Activated T-helper 2 cell treated with anti-CD3 and anti-CD28 coated beads, Interferon-gamma antibody, Interleukin-2, Interleukin-4, amounts not matched to agents 10 μg/mL and 5 μg/mL and 100 μg/mL, durations not matched to agents 14 hours and 24 hours and 36 hours (primary cell): ENCODE measurements at regions not wholly inside any gene's neighbourhood (a gene's known extent, or its start where the extent isn't known, plus 50 kb on each side); places are given as distances from the start of the nearest gene placed in this dataset.

Source experiments
- DNase-seq: peaks from one replicate; pipeline ENCODE4 v3.0.0; 2021; ENCODE audit warnings: low spot score
- H3K27ac Mint-ChIP-seq: one replicate; pipeline ENCODE4 v1.8.0; 2021; ENCODE audit warnings: mixed read lengths
- H3K27me3 Mint-ChIP-seq: one replicate; pipeline ENCODE4 v1.8.0; 2021; ENCODE audit warnings: low read depth, mixed read lengths
- H3K36me3 Mint-ChIP-seq: one replicate; pipeline ENCODE4 v1.8.0; 2021; ENCODE audit warnings: low read depth, mixed read lengths
- H3K4me1 Mint-ChIP-seq: one replicate; pipeline ENCODE4 v1.8.0; 2021; ENCODE audit warnings: low read depth, mixed read lengths
- H3K4me3 Mint-ChIP-seq: one replicate; pipeline ENCODE4 v1.8.0; 2021; ENCODE audit warnings: low read depth, mild to moderate bottlenecking, moderate library complexity, mixed read lengths
- H3K9me3 Mint-ChIP-seq: one replicate; pipeline ENCODE4 v1.8.0; 2021; ENCODE audit warnings: mixed read lengths
- intact Hi-C: fragments of 100-400 bp; cut with micrococcal nuclease; formaldehyde crosslinking; loops from one replicate; pipeline ENCODE4 v1.15.1; 2023

DNA sequence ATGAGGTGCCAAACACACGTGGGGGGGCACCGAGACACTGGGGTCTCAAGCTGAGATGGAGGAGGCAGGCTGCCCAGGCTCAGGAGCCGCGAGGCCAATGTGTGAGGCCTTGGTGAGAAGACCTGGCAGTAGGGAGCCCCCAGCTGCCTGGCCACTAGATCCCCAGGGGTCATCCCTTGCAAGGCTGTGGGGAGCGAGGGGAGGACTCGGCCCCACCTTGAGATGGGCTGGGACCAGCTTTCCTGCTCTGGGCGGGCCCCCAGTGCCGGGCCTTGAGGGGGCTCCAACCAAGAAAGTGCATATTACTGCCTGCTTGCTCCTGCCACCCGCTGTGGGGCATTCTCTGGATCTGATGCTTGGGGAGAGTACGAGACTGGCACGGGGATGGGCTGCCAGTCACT, 107.0 kb downstream of the CTTN start:
- DNase-seq = no peak
- Mint-ChIP-seq H3K27ac (no peak overlapping the region), H3K4me3 (no peak overlapping the region), H3K9me3 (no peaks in the 10 kb centered on the region), H3K4me1 (no peaks in the 10 kb centered on the region), H3K36me3 (no peaks in the 10 kb centered on the region), H3K27me3 (no peaks in the 10 kb centered on the region)
- intact Hi-C loops = no loop called here

DNA sequence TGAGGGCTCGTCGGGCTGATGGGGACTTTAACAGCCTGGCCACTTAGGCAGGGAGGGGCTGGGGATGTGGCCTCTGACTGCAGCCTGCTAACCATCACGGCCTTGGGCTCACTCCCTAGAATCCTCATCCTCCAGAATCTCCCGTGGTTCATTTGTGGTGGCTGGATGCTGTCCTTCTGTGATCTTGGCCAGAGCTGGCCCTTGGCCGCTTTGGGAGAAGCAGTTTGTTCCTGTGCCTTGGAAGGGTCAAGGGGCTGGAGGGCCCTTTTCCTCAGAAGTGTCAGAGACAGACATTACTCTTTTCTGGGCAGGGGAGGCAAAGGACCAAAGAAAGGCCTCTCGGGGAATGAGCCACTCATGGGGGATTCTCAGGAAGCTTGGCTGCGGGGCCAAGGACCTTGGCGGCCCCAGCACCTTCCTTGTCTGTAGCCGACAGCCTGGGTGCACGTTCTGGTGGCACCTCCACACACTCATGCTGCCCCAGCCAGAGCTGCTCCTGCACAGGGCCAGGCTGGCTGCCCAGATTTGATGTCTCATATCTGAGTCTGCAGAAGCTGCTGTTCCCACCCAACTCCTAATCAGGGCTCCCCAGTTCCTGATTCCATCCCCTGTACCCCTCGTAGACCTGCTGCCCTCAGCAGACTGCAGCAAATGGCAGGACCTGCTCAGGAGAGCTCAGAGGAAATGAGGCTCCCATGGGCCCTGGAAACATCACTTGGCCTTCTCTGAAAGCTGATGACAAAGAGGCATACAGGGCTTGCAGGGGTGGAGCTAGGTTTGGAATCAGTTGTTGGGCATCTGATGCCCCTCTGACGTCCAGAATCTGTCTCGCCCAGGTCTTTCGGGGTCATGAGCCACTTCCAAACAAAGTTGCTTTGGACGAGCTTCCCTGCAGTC, 107.7 kb downstream of the CTTN start:
- Mint-ChIP-seq H3K27ac (no peak overlapping the region), H3K4me3 (no peak overlapping the region), H3K9me3 (no peaks in the 10 kb centered on the region), H3K4me1 (no peaks in the 10 kb centered on the region), H3K27me3 (no peaks in the 10 kb centered on the region), H3K36me3 (no peaks in the 10 kb centered on the region)
- intact Hi-C loops = no loop called here
- DNase-seq = no peak

DNA sequence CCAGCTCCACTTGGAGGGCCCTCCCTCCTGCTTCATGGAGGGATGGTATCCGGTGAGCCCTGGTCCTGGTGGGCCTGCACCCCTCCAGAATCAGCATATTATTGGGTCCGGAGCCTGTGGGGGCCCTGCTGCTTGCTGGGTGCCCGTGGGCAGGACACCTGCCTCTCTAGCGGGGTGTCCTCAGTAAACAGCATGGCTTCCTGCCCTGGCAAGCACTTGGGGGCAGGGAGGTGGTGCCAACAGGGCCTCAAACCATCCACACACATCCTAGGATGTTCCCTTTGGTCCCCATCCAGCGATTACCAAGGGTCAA, 108.3 kb downstream of the CTTN start:
- peaks cover under 1% of the 10 kb centered on the region for H3K9me3 Mint-ChIP-seq
- no peaks in the 10 kb centered on the region for H3K4me1 Mint-ChIP-seq
- no peak overlapping the region for H3K27ac Mint-ChIP-seq
- no peak for DNase-seq
- H3K27me3 Mint-ChIP-seq = no peaks in the 10 kb centered on the region
- H3K36me3 Mint-ChIP-seq = no peaks in the 10 kb centered on the region
- H3K4me3 Mint-ChIP-seq = no peak overlapping the region
- intact Hi-C loops = no loop called here

DNA sequence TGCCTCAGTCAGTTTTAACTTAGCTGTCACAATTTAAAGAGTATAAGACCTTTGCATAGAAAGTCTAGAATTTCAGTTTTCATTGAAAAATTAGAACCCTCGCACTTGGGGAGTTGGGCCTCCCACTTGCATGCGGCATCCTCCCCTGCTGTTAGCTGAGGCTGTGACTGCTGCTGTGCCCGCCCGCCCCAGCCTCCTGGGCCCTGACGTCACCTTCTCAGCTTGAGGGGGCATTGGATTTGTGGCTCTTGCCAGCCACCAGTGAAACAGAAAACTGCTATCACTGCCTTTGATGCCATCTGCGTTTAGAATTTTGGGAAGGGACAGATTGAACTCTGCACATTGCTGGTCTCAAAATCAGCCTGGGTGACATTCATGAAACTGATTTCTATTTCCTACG, 108.7 kb downstream of the CTTN start:
- no peaks in the 10 kb centered on the region for H3K4me1 Mint-ChIP-seq
- intact Hi-C loops = no loop called here
- no peak overlapping the region for H3K4me3 Mint-ChIP-seq

DNA sequence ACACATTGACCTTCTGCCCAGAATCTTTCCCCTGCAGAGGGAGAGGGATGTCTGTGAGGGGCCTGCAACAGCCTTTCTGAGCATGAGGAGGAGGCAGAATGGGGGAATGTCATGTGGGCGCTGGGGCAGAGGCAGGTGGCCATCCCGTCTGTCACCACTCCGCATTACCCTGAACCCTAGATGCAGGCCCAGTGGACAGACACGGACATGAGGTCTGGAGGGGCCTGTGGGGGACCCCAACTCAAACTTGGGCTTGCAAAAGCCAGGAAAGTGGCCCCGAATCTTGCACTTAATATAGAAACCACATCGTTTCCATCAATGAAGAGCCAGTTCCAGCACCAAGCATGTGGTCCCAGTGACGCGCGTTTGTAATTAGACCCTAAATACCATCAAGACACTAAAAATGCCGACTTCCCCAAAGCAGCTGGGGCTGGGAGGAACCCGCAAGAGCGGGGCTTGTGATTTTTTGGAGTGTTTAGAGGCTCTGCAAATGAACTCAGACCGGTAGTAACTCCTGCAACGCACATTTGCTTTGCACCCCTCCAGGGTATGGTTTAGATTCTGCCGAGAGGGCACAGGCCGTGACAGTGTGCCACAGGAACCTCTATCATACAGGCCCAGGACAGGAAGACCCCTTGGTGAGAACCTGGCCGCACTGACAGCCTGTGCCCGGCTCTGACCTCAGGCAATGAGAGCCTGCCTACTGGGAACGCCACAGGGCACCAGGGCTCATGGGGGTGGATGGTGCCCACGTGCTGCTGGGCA, 109.3 kb downstream of the CTTN start:
- Mint-ChIP-seq H3K4me1 (no peaks in the 10 kb centered on the region), H3K36me3 (no peaks in the 10 kb centered on the region), H3K9me3 (peaks cover 10% of the 10 kb centered on the region), H3K27ac (no peak overlapping the region), H3K27me3 (no peaks in the 10 kb centered on the region), H3K4me3 (no peak overlapping the region)
- intact Hi-C loops = no loop called here
- no peak for DNase-seq

More for the DNA sequence above, 108.7 kb downstream of the CTTN start:
- Mint-ChIP-seq H3K9me3 (peaks cover 4% of the 10 kb centered on the region), H3K27me3 (no peaks in the 10 kb centered on the region), H3K27ac (no peak overlapping the region), H3K36me3 (no peaks in the 10 kb centered on the region)
- DNase-seq = no peak

DNA sequence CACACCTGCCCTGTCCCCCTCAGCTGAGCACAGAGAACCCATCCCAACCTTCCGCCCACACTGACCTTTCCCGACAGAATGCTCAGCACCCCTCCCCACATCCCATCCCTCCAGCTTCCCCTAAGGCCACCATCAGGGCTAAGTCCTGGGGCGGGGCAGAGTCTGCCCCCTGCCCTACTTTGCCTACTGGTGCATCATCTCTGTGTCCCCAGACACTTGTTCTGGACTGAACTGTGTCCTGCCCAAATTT, 109.8 kb downstream of the CTTN start:
- H3K36me3 Mint-ChIP-seq = no peaks in the 10 kb centered on the region
- H3K4me3 Mint-ChIP-seq = no peak overlapping the region
- peaks cover 16% of the 10 kb centered on the region for H3K9me3 Mint-ChIP-seq
- DNase-seq = no peak
- intact Hi-C loops = no loop called here
- no peaks in the 10 kb centered on the region for H3K4me1 Mint-ChIP-seq
- H3K27me3 Mint-ChIP-seq = no peaks in the 10 kb centered on the region
- H3K27ac Mint-ChIP-seq = no peak overlapping the region

DNA sequence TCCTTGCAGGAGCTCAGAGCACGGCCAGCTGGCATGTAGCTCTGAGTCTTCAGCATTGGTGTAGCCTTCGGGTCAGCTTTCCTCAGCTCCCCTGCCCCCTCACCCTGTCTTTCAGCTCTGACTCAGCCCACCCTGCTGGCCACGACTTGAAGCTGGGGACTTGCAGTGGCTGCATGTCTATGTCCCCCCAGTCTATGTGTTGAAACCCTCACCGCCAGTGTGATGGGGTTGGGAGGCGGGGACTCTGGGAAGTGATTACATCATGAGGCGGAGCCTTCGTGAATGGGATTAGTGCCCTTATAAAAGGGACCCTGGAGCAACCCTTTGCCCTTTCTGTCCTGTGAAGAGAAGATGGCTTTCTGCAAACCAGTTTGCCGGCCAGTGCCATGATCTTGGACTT, 111.1 kb downstream of the CTTN start:
- intact Hi-C loops = no loop called here
- Mint-ChIP-seq H3K9me3 (peaks cover 22% of the 10 kb centered on the region), H3K4me3 (no peak overlapping the region), H3K27ac (no peak overlapping the region), H3K36me3 (no peaks in the 10 kb centered on the region), H3K27me3 (no peaks in the 10 kb centered on the region), H3K4me1 (no peaks in the 10 kb centered on the region)
- DNase-seq = no peak

DNA sequence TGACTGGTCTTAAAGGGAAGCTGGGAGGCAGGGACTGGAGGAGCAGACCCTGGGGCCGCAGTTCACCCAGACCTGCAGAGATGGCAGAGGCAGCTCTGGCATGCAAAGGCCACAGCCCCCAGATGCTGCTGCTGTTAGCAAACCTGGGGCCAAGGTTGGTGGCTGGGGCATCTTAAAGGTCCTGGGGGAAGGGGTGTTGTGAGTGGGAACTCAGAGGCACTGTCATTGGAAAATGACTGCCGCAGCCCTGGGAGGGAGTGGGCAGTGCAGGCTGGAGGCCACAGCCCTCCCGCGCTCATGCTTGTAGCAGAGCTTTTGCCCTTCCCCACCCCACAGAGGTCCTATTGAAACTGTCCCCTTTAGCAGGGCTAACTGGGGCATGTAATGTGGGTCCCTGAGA, 111.8 kb downstream of the CTTN start:
- peaks cover 22% of the 10 kb centered on the region for H3K9me3 Mint-ChIP-seq
- no peaks in the 10 kb centered on the region for H3K36me3 Mint-ChIP-seq
- DNase-seq = no peak
- intact Hi-C loops = no loop called here
- H3K27ac Mint-ChIP-seq = no peak overlapping the region
- no peaks in the 10 kb centered on the region for H3K4me1 Mint-ChIP-seq
- H3K4me3 Mint-ChIP-seq = no peak overlapping the region
- no peaks in the 10 kb centered on the region for H3K27me3 Mint-ChIP-seq

DNA sequence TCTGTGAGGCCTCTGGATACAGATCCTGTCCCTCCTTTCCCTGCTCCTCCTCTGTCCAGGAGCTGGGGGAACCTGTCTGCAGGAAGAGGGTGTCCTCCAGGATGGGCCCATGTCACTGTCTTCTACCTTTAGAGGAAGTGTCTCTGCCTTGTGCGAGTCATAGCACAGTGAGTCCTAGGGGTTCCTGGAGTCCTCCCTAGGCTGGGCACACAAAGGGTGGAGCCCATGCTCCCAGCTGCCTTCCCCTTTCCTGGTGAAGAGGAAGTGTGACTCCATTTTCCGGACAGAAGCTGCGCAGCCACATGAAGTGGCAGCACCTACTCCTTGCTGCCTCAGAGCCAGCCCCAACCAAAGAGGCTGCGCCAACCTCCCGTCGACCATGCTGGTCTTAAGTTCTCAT, 112.2 kb downstream of the CTTN start:
- Mint-ChIP-seq H3K27ac (no peak overlapping the region), H3K4me1 (no peaks in the 10 kb centered on the region), H3K4me3 (no peak overlapping the region), H3K36me3 (no peaks in the 10 kb centered on the region), H3K9me3 (peaks cover 22% of the 10 kb centered on the region), H3K27me3 (no peaks in the 10 kb centered on the region)
- intact Hi-C loops = no loop called here
- no peak for DNase-seq

DNA sequence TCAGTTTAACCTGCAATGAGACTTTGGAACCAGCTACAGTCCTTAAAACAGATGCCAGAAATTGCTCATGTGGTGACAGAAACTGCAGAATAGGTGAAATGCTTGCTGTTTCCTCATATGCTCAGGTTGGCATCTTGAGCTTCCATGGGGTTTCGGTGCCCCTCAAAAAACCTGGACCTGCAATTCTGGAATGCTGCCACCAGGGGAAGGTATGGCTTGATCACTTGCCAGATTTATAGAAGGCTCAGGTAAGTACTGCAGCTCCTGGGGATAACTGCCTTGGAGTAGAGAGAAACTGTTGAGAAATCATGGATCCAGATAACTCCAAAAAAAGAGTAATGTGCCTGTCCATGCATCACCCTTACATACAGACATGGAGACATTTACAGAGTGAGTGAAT, 113.0 kb downstream of the CTTN start:
- Mint-ChIP-seq H3K4me3 (no peak overlapping the region), H3K27me3 (peaks cover 1% of the 10 kb centered on the region), H3K36me3 (no peaks in the 10 kb centered on the region), H3K9me3 (peaks cover 22% of the 10 kb centered on the region), H3K27ac (no peak overlapping the region), H3K4me1 (no peaks in the 10 kb centered on the region)
- intact Hi-C loops = no loop called here
- DNase-seq = no peak

DNA sequence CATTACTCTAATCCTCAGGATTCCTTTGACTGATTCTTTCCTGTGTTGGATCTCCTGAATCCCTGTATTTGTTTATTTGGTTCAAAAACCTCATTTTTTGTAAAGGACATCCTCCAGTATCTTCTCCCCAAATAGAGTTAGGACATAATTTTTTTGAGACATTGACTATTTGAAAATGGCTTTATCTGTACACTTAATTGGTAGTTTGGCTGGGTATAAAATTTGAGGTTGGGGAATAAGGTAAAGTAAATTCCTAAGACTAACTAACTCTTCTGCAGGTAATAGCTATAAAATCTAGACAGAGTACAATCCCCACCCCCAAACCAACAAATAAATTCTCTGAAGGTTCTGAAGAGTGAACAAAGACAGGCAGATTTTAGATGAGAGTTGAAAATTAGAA, 114.4 kb downstream of the CTTN start:
- H3K36me3 Mint-ChIP-seq = no peaks in the 10 kb centered on the region
- peaks cover 3% of the 10 kb centered on the region for H3K27me3 Mint-ChIP-seq
- H3K4me1 Mint-ChIP-seq = no peaks in the 10 kb centered on the region
- no peak overlapping the region for H3K4me3 Mint-ChIP-seq
- intact Hi-C loops = no loop called here
- DNase-seq = no peak
- peaks cover 22% of the 10 kb centered on the region for H3K9me3 Mint-ChIP-seq
- H3K27ac Mint-ChIP-seq = no peak overlapping the region

DNA sequence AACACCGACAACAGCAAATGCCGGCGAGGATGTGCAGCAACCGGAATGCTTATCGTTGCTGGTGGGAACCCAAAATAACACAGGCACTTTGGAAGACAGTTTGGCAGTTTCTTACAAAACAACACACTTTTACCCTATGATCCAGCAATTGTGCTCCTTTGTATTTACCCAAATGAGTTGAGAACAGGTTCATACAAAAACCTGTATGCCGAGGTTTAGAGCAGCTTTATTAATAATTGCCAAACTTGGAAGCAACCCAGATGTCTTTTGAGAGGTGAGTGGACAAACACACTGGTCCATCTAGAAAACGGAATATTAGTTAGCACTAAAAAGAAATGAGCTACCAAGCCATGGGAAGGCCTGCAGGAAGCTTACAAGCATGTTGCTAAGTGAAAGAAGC, 118.9 kb downstream of the CTTN start:
- H3K27ac Mint-ChIP-seq = no peak overlapping the region
- no peak for DNase-seq
- H3K4me3 Mint-ChIP-seq = no peak overlapping the region
- H3K9me3 Mint-ChIP-seq = peaks cover 16% of the 10 kb centered on the region
- intact Hi-C loops = no loop called here
- no peaks in the 10 kb centered on the region for H3K36me3 Mint-ChIP-seq
- peaks cover 12% of the 10 kb centered on the region for H3K27me3 Mint-ChIP-seq
- no peaks in the 10 kb centered on the region for H3K4me1 Mint-ChIP-seq

DNA sequence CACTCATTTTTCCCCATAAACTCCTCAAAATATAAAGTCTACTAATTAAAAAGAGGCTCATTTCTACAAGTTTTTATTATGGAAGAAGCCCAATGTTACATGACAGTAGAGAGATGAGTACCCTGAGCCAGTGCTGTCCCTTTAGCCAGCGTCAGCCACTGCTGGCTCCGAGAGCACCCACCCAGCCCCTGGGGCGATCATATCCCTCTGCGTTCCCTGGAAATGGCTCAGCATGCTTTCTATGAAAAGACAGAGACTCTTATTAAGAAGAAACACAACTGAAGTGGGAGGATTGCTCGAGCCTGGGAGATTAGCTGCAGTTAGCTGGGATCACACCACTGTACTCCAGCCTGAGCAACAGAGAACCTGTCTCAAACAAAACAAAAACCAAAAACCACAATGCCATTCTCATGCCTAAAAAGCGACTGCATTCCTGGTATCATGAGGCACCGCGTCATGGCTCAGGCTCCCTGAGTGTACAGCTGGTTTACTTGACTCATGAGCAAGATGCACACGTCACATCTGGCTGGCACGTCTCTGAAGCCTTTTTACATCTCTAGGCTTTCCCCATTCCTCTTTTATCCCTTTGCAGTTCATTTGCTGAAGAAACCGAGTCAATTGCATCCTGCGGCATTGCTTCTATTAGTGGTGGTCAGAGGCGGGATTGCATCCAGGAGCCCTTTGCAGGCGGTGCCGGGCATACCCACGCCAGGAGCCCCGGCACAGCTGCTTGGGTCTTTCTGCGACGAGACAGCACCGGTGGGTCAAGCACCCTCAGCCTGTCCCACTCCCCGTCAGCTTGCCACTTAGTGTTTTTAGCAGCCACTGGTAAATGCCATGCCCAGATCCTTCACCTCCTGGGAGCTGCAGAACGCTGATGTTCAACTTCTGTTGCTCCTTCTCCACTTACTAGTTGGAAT, 119.9 kb downstream of the CTTN start:
- H3K9me3 Mint-ChIP-seq = peaks cover 5% of the 10 kb centered on the region
- H3K27ac Mint-ChIP-seq = no peak overlapping the region
- H3K4me3 Mint-ChIP-seq = no peak overlapping the region
- no peak for DNase-seq
- H3K4me1 Mint-ChIP-seq = no peaks in the 10 kb centered on the region
- H3K36me3 Mint-ChIP-seq = no peaks in the 10 kb centered on the region
- intact Hi-C loops = no loop called here
- peaks cover 17% of the 10 kb centered on the region for H3K27me3 Mint-ChIP-seq
